Activated naive CD8-positive, alpha-beta T cell (primary cell): ENCODE measurements at regions not wholly inside any gene's neighbourhood (a gene's known extent, or its start where the extent isn't known, plus 50 kb on each side); places are given as distances from the start of the nearest gene placed in this dataset.
"Not testable (repeated sequence)": the region's sequence is repeated elsewhere in the genome, so short reads cannot be mapped to it uniquely, and the experiment has no call there.

Source experiments
- H3K27ac Mint-ChIP-seq: one replicate; pipeline ENCODE4 v1.8.0; 2021; ENCODE audit warnings: mixed read lengths
- H3K27me3 Mint-ChIP-seq: one replicate; pipeline ENCODE4 v1.8.0; 2021; ENCODE audit warnings: mixed read lengths
- H3K36me3 Mint-ChIP-seq: one replicate; pipeline ENCODE4 v1.8.0; 2021; ENCODE audit warnings: mixed read lengths
- H3K4me1 Mint-ChIP-seq: one replicate; pipeline ENCODE4 v1.8.0; 2021; ENCODE audit warnings: low read depth, mixed read lengths
- H3K4me3 Mint-ChIP-seq: one replicate; pipeline ENCODE4 v1.8.0; 2021; ENCODE audit warnings: mild to moderate bottlenecking, mixed read lengths
- H3K9me3 Mint-ChIP-seq: one replicate; pipeline ENCODE4 v1.8.0; 2021; ENCODE audit warnings: low read depth, mixed read lengths

GRCh38 chrX:129007631-129008030 lies 515.7 kb downstream of the SMARCA1 start:
- no peaks in the 10 kb centered on the region for H3K9me3 Mint-ChIP-seq
- H3K36me3 Mint-ChIP-seq: no peaks in the 10 kb centered on the region
- no peak overlapping the region for H3K27ac Mint-ChIP-seq
- no peaks in the 10 kb centered on the region for H3K27me3 Mint-ChIP-seq
- no peak overlapping the region for H3K4me3 Mint-ChIP-seq
- no peaks in the 10 kb centered on the region for H3K4me1 Mint-ChIP-seq

GRCh38 chrX:129006491-129006890 lies 516.8 kb downstream of the SMARCA1 start:
- H3K27ac Mint-ChIP-seq: no peak overlapping the region
- no peak overlapping the region for H3K4me3 Mint-ChIP-seq
- H3K36me3 Mint-ChIP-seq: no peaks in the 10 kb centered on the region
- no peaks in the 10 kb centered on the region for H3K27me3 Mint-ChIP-seq
- H3K9me3 Mint-ChIP-seq: no peaks in the 10 kb centered on the region
- no peaks in the 10 kb centered on the region for H3K4me1 Mint-ChIP-seq

- Mint-ChIP-seq H3K36me3 (no peaks in the 10 kb centered on the region), H3K27me3 (no peaks in the 10 kb centered on the region), H3K27ac (no peak overlapping the region), H3K4me1 (no peaks in the 10 kb centered on the region), H3K4me3 (no peak overlapping the region), H3K9me3 (no peaks in the 10 kb centered on the region)
These were observed 522.5 kb downstream of the SMARCA1 start for GRCh38 chrX:129000797-129001196.

GRCh38 chrX:129000018-129000417 lies 523.3 kb downstream of the SMARCA1 start:
- Mint-ChIP-seq H3K36me3 (no peaks in the 10 kb centered on the region), H3K4me3 (no peak overlapping the region), H3K9me3 (no peaks in the 10 kb centered on the region), H3K4me1 (no peaks in the 10 kb centered on the region), H3K27ac (no peak overlapping the region), H3K27me3 (no peaks in the 10 kb centered on the region)

- H3K27ac Mint-ChIP-seq: no peak overlapping the region
These were observed 531.0 kb downstream of the SMARCA1 start for GRCh38 chrX:128992107-128992971.

GRCh38 chrX:128975745-128976144 lies 547.5 kb downstream of the SMARCA1 start:
- Mint-ChIP-seq H3K9me3 (no peaks in the 10 kb centered on the region), H3K36me3 (no peaks in the 10 kb centered on the region), H3K27me3 (no peaks in the 10 kb centered on the region), H3K27ac (no peak overlapping the region), H3K4me3 (no peak overlapping the region), H3K4me1 (no peaks in the 10 kb centered on the region)

More at GRCh38 chrX:128992107-128992971, 531.0 kb downstream of the SMARCA1 start:
- H3K4me3 Mint-ChIP-seq: no peak overlapping the region
- no peaks in the 10 kb centered on the region for H3K4me1 Mint-ChIP-seq
- no peaks in the 10 kb centered on the region for H3K36me3 Mint-ChIP-seq
- H3K27me3 Mint-ChIP-seq: peaks cover 3% of the 10 kb centered on the region
- H3K9me3 Mint-ChIP-seq: peaks cover 6% of the 10 kb centered on the region

GRCh38 chrX:128973033-128973432 lies 550.3 kb downstream of the SMARCA1 start:
- H3K4me1 Mint-ChIP-seq: no peaks in the 10 kb centered on the region
- H3K4me3 Mint-ChIP-seq: no peak overlapping the region
- no peak overlapping the region for H3K27ac Mint-ChIP-seq
- no peaks in the 10 kb centered on the region for H3K27me3 Mint-ChIP-seq
- no peaks in the 10 kb centered on the region for H3K36me3 Mint-ChIP-seq
- H3K9me3 Mint-ChIP-seq: no peaks in the 10 kb centered on the region

- Mint-ChIP-seq H3K27me3 (no peaks in the 10 kb centered on the region), H3K4me3 (no peak overlapping the region), H3K9me3 (no peaks in the 10 kb centered on the region), H3K27ac (no peak overlapping the region), H3K36me3 (no peaks in the 10 kb centered on the region), H3K4me1 (no peaks in the 10 kb centered on the region)
These were observed 562.0 kb downstream of the SMARCA1 start for GRCh38 chrX:128961290-128961689.

GRCh38 chrX:128954697-128955096 lies 568.6 kb downstream of the SMARCA1 start:
- H3K9me3 Mint-ChIP-seq, H3K36me3 Mint-ChIP-seq, H3K4me3 Mint-ChIP-seq, H3K27me3 Mint-ChIP-seq, H3K4me1 Mint-ChIP-seq, H3K27ac Mint-ChIP-seq: not testable (repeated sequence)

GRCh38 chrX:128931071-128931470 lies 592.2 kb downstream of the SMARCA1 start:
- H3K36me3 Mint-ChIP-seq: no peaks in the 10 kb centered on the region
- no peaks in the 10 kb centered on the region for H3K4me1 Mint-ChIP-seq
- H3K27me3 Mint-ChIP-seq: no peaks in the 10 kb centered on the region
- H3K4me3 Mint-ChIP-seq: no peak overlapping the region
- peaks cover 2% of the 10 kb centered on the region for H3K9me3 Mint-ChIP-seq
- H3K27ac Mint-ChIP-seq: no peak overlapping the region

- no peak overlapping the region for H3K27ac Mint-ChIP-seq
- no peaks in the 10 kb centered on the region for H3K27me3 Mint-ChIP-seq
- no peak overlapping the region for H3K4me3 Mint-ChIP-seq
- peaks cover 2% of the 10 kb centered on the region for H3K9me3 Mint-ChIP-seq
- no peaks in the 10 kb centered on the region for H3K4me1 Mint-ChIP-seq
- no peaks in the 10 kb centered on the region for H3K36me3 Mint-ChIP-seq
These were observed 593.8 kb downstream of the SMARCA1 start for GRCh38 chrX:128929271-128930057.

- H3K9me3 Mint-ChIP-seq: peaks cover 2% of the 10 kb centered on the region
- H3K36me3 Mint-ChIP-seq: no peaks in the 10 kb centered on the region
- H3K4me3 Mint-ChIP-seq: no peak overlapping the region
- H3K4me1 Mint-ChIP-seq: no peaks in the 10 kb centered on the region
- no peaks in the 10 kb centered on the region for H3K27me3 Mint-ChIP-seq
- no peak overlapping the region for H3K27ac Mint-ChIP-seq
These were observed 594.7 kb downstream of the SMARCA1 start for GRCh38 chrX:128928636-128929035.

GRCh38 chrX:128927363-128927762 lies 595.9 kb downstream of the SMARCA1 start:
- H3K4me1 Mint-ChIP-seq: no peaks in the 10 kb centered on the region
- H3K9me3 Mint-ChIP-seq: peaks cover 2% of the 10 kb centered on the region
- no peaks in the 10 kb centered on the region for H3K36me3 Mint-ChIP-seq
- no peaks in the 10 kb centered on the region for H3K27me3 Mint-ChIP-seq
- H3K27ac Mint-ChIP-seq: no peak overlapping the region
- H3K4me3 Mint-ChIP-seq: no peak overlapping the region

GRCh38 chrX:128906753-128907152 lies 616.5 kb downstream of the SMARCA1 start:
- Mint-ChIP-seq H3K27ac (no peak overlapping the region), H3K27me3 (no peaks in the 10 kb centered on the region), H3K4me1 (no peaks in the 10 kb centered on the region), H3K36me3 (no peaks in the 10 kb centered on the region), H3K9me3 (no peaks in the 10 kb centered on the region), H3K4me3 (no peak overlapping the region)

- no peak overlapping the region for H3K4me3 Mint-ChIP-seq
- no peak overlapping the region for H3K27ac Mint-ChIP-seq
- H3K9me3 Mint-ChIP-seq: no peaks in the 10 kb centered on the region
- no peaks in the 10 kb centered on the region for H3K4me1 Mint-ChIP-seq
- no peaks in the 10 kb centered on the region for H3K27me3 Mint-ChIP-seq
- no peaks in the 10 kb centered on the region for H3K36me3 Mint-ChIP-seq
These were observed 622.3 kb downstream of the SMARCA1 start for GRCh38 chrX:128901018-128901417.
